GM12878 (cell line): ENCODE measurements at regions not wholly inside any gene's neighbourhood (a gene's known extent, or its start where the extent isn't known, plus 50 kb on each side); places are given as distances from the start of the nearest gene placed in this dataset.

ENCODE experiments used
- ATAC-seq: fragments of 200-7000 bp; cut with Tn5 transposase; 3 replicates; pipeline ENCODE4 v1.9.1; 2020; ENCODE audit warnings: mild to moderate bottlenecking, moderate library complexity
- BruUV-seq: library from RNA; stranded (reverse); fragments of 400-500 nt; replicated peaks from 2 replicates; lab custom pipeline; 2021; lab: Mats Ljungman, UMichigan
- CTCF ChIA-PET: fragments of 300-600 bp; sonication (Branson Sonifier 250); formaldehyde crosslinking; extraction: SDS; loops from one replicate; lab custom pipeline; 2021; ENCODE audit warnings: inconsistent platforms; lab: Yijun Ruan, JAX
- POLR2A ChIA-PET: fragments of 350-600 bp; formaldehyde crosslinking; extraction: SDS; loops from one replicate; lab custom pipeline; 2021; ENCODE audit warnings: inconsistent platforms; lab: Charles Lee
- RAD21 ChIA-PET: fragments of 300-600 bp; sonication (Branson Sonifier 250); formaldehyde crosslinking; loops from one replicate; lab custom pipeline; 2023; ENCODE audit warnings: antibody characterized with exemption; ENCODE audit not compliant: unreplicated experiment; lab: Charles Lee
- SMC1A ChIA-PET: fragments of 300-600 bp; sonication (Branson Sonifier 250); formaldehyde crosslinking; loops from one replicate; lab custom pipeline; 2023; ENCODE audit not compliant: unreplicated experiment, uncharacterized antibody; lab: Charles Lee
- DNase-seq: peaks from one replicate; pipeline ENCODE4 v3.0.0-alpha.2; 2011; ENCODE audit warnings: low read depth, low spot score
- FAIRE-seq: peaks from 3 replicates; lab custom pipeline; 2011; peaks lifted over from hg19 to GRCh38; lab: Jason Lieb, UNC
- H2AFZ ChIP-seq: 2 replicates; pipeline ENCODE4 v1.6.0; 2011; ENCODE audit warnings: low read depth, low read length, control low read depth; ENCODE audit not compliant: control insufficient read depth
- H3K27ac ChIP-seq: 2 replicates; pipeline ENCODE4 v1.5.1; 2011; ENCODE audit warnings: control low read depth; ENCODE audit not compliant: control insufficient read depth, insufficient read depth
- H3K27me3 ChIP-seq, 2 experiments: replicated peaks in 1 of 2; 2 replicates each; pipeline versions ENCODE4 v1.6.0 to v1.6.1; 2011; ENCODE audit warnings: low read length in 1 of 2; ENCODE audit not compliant: control insufficient read depth in 2 of 2, insufficient read depth in 2 of 2
- H3K36me3 ChIP-seq, 2 experiments: 2 replicates each; pipeline ENCODE4 v1.5.1; 2011; ENCODE audit warnings: low read length in 1 of 2; ENCODE audit not compliant: control insufficient read depth in 2 of 2, insufficient read depth in 2 of 2
- H3K4me1 ChIP-seq: 2 replicates; pipeline ENCODE4 v1.6.1; 2011; ENCODE audit warnings: mild to moderate bottlenecking, low read length, moderate library complexity, mixed read lengths; ENCODE audit not compliant: control insufficient read depth, insufficient read depth
- H3K4me2 ChIP-seq: 2 replicates; pipeline ENCODE4 v1.6.0; 2011; ENCODE audit warnings: control low read depth; ENCODE audit not compliant: control insufficient read depth, insufficient read depth
- H3K4me3 ChIP-seq: fragments of 200-600 bp; sonication (generic); 2 replicates; pipeline ENCODE4 v1.5.1; 2016
- H3K79me2 ChIP-seq: 2 replicates; pipeline ENCODE4 v1.6.0; 2011; ENCODE audit warnings: low read length; ENCODE audit not compliant: control insufficient read depth, insufficient read depth
- H3K9ac ChIP-seq: 2 replicates; pipeline ENCODE4 v1.8.0; 2011; ENCODE audit warnings: low read length, control low read depth, mixed read lengths; ENCODE audit not compliant: control insufficient read depth, insufficient read depth
- H3K9me3 ChIP-seq: replicated peaks from 3 replicates; pipeline ENCODE4 v1.5.1; 2011; ENCODE audit warnings: mild to moderate bottlenecking, low read length; ENCODE audit not compliant: control insufficient read depth, insufficient read depth
- H4K20me1 ChIP-seq: 2 replicates; pipeline ENCODE4 v1.6.0; 2011; ENCODE audit not compliant: control insufficient read depth, insufficient read depth
- ATF7 ChIP-seq: fragments of 450-650 bp; IDR thresholded peaks from 2 replicates; pipeline ENCODE4 v1.6.1; 2016; ENCODE audit warnings: low read depth, mild to moderate bottlenecking
- BCL11A ChIP-seq: IDR thresholded peaks from 2 replicates; pipeline ENCODE4 v1.6.1; 2011; ENCODE audit warnings: low read depth, low read length
- CTCF ChIP-seq, 3 experiments: IDR thresholded peaks in 2 of 3; conservative IDR thresholded peaks in 1 of 3; 2 replicates each; pipeline ENCODE4 v1.5.1; 2011; ENCODE audit warnings: low read depth in 3 of 3, low read length in 3 of 3, mild to moderate bottlenecking in 3 of 3, control low read depth in 2 of 3, moderate library complexity in 2 of 3, inconsistent platforms in 1 of 3, mixed read lengths in 1 of 3; ENCODE audit not compliant: control insufficient read depth in 2 of 3, insufficient read depth in 1 of 3; ENCODE audit errors: extremely low read depth in 1 of 3
- ETV6 ChIP-seq, 2 experiments: fragments of 450-650 bp in 1 of 2; IDR thresholded peaks in 1 of 2; conservative IDR thresholded peaks in 1 of 2; 2 replicates each; pipeline ENCODE4 v1.6.1; 2014; ENCODE audit warnings: antibody characterized with exemption in 1 of 2, borderline replicate concordance in 1 of 2, low read depth in 1 of 2, mild to moderate bottlenecking in 1 of 2, moderate library complexity in 1 of 2
- GABPA ChIP-seq: IDR thresholded peaks from 2 replicates; pipeline ENCODE4 v1.6.1; 2014; ENCODE audit warnings: antibody characterized with exemption, low read depth, mild to moderate bottlenecking, inconsistent platforms
- HCFC1 ChIP-seq: fragments of 150-350 bp; IDR thresholded peaks from 2 replicates; pipeline ENCODE4 v1.6.1; 2014; ENCODE audit warnings: low read length
- NKRF ChIP-seq: fragments of 450-650 bp; conservative IDR thresholded peaks from 2 replicates; pipeline ENCODE4 v1.6.1; 2017; ENCODE audit warnings: mild to moderate bottlenecking, moderate library complexity
- NR2F1 ChIP-seq: fragments of 450-650 bp; conservative IDR thresholded peaks from 2 replicates; pipeline ENCODE4 v1.6.1; 2017; ENCODE audit warnings: mild to moderate bottlenecking
- PAX5 ChIP-seq: IDR thresholded peaks from 2 replicates; pipeline ENCODE4 v1.6.1; 2011; ENCODE audit warnings: low read depth, low read length, borderline replicate concordance
- SPI1 ChIP-seq: IDR thresholded peaks from 2 replicates; pipeline ENCODE4 v1.6.1; 2011; ENCODE audit warnings: low read depth, mild to moderate bottlenecking, low read length, moderate library complexity, borderline replicate concordance; ENCODE audit not compliant: insufficient read depth
- STAT3 ChIP-seq: IDR thresholded peaks from 2 replicates; pipeline ENCODE4 v1.6.1; 2011; ENCODE audit warnings: low read depth, low read length, improper control_type of control experiment
- TCF7 ChIP-seq: IDR thresholded peaks from 2 replicates; pipeline ENCODE4 v1.6.1; 2014; ENCODE audit warnings: antibody characterized with exemption, borderline replicate concordance
- USF2 ChIP-seq: IDR thresholded peaks from 2 replicates; pipeline ENCODE4 v1.6.1; 2011; ENCODE audit warnings: low read depth, low read length, improper control_type of control experiment, borderline replicate concordance
- ZBED1 ChIP-seq: IDR thresholded peaks from 2 replicates; pipeline ENCODE4 v1.6.1; 2016; ENCODE audit warnings: borderline replicate concordance
- ZNF207 ChIP-seq: fragments of 450-650 bp; IDR thresholded peaks from 2 replicates; pipeline ENCODE4 v1.6.1; 2014; ENCODE audit warnings: antibody characterized with exemption, mild to moderate bottlenecking, borderline replicate concordance
- ZNF274 ChIP-seq: IDR thresholded peaks from one replicate; pipeline ENCODE4 v1.8.0; 2011; ENCODE audit not compliant: insufficient read length, insufficient read depth
- ZNF384 ChIP-seq: IDR thresholded peaks from 2 replicates; pipeline ENCODE4 v1.6.1; 2012; ENCODE audit warnings: low read depth, mild to moderate bottlenecking, low read length, improper control_type of control experiment, borderline replicate concordance
- WGBS: methylation state at CpG from one replicate; pipeline ENCODE4 v1.1.6; 2016; ENCODE audit warnings: low lambda C conversion rate; ENCODE audit not compliant: insufficient replicate concordance, insufficient coverage; ENCODE audit errors: missing lambda C conversion rate; 5-methylcytosine and 5-hydroxymethylcytosine counted together
- in situ Hi-C: fragments of 300-500 bp; cut with MboI; formaldehyde crosslinking; loops from 9 replicates; pipeline ENCODE4 v1.14.3; 2018; ENCODE audit warnings: mixed read lengths
- intact Hi-C: fragments of 100-400 bp; cut with micrococcal nuclease; formaldehyde crosslinking; loops from one replicate; pipeline ENCODE4 v1.14.2; 2022; ENCODE audit not compliant: unreplicated experiment

- H2AFZ ChIP-seq, result no peak overlapping the region
- TF ChIP-seq ZNF207, result no peak
- TF ChIP-seq ZNF384, result no peak
- no peak for TF ChIP-seq NR2F1
- no peak for TF ChIP-seq ETV6 (conservative IDR thresholded peaks at IDR 0.05 in 1 of 2, IDR thresholded peaks at IDR 0.05 in 1 of 2; ENCODE audit: borderline replicate concordance in 1 of 2, low read depth in 1 of 2)
- no peak for TF ChIP-seq SPI1
- no peak for TF ChIP-seq GABPA
- no peak for TF ChIP-seq TCF7
- TF ChIP-seq ATF7, result no peak
- TF ChIP-seq CTCF (IDR thresholded peaks at IDR 0.05 in 2 of 3, conservative IDR thresholded peaks at IDR 0.05 in 1 of 3; ENCODE audit: control insufficient read depth in 2 of 3, extremely low read depth in 1 of 3, insufficient read depth in 1 of 3, low read depth in 3 of 3, low read length in 3 of 3), result no peak
- no peak for TF ChIP-seq PAX5
- TF ChIP-seq ZNF274, result no peak
- TF ChIP-seq NKRF, result no peak
- no peak for TF ChIP-seq USF2
- TF ChIP-seq STAT3, result no peak
- no peak for TF ChIP-seq HCFC1
- TF ChIP-seq ZBED1, result no peak
- no peak for TF ChIP-seq BCL11A
These were observed 64.8 kb downstream of the CDCA7 start for GRCh38 chr2:173419506-173419905.

More at GRCh38 chr2:173419506-173419905, 64.8 kb downstream of the CDCA7 start:
- Histone ChIP-seq H3K4me3 (no peak overlapping the region), H3K36me3 (no peaks in the 10 kb centered on the region), H3K27ac (no peak overlapping the region), H3K27me3 (peaks cover 0 to 3% of the 10 kb centered on the region in 2 experiments; a peak in 3 of 4 replicates), H3K4me2 (no peak overlapping the region), H3K9ac (no peak overlapping the region), H3K79me2 (no peaks in the 10 kb centered on the region), H4K20me1 (no peaks in the 10 kb centered on the region), H3K4me1 (no peaks in the 10 kb centered on the region), H3K9me3 (no peaks in the 10 kb centered on the region)
- no peak for ATAC-seq
- DNase-seq, result no peak
- SMC1A ChIA-PET, result no interaction called here
- FAIRE-seq, result no peak
- in situ Hi-C loops, result no loop called here
- RAD21 ChIA-PET, result no interaction called here
- 6% methylated on average over 4 of the region's 4 CpGs for WGBS
- intact Hi-C loops, result no loop called here
- POLR2A ChIA-PET, result no interaction called here
- BruUV-seq, result no TSS peak
- CTCF ChIA-PET, result interaction anchor here (0.9 kb wide), 1 partner anchor 17 kb away, joined by 4 read pairs; no protein-coding TSS in a partner anchor
